T-helper 2 cell treated with Interferon-gamma antibody and Interleukin-4, amounts not matched to agents 100 ng/mL and 5 ng/mL, for 36 hours (primary cell): ENCODE measurements at regions not wholly inside any gene's neighbourhood (a gene's known extent, or its start where the extent isn't known, plus 50 kb on each side); places are given as distances from the start of the nearest gene placed in this dataset.
"Not testable (repeated sequence)": the region's sequence is repeated elsewhere in the genome, so short reads cannot be mapped to it uniquely, and the experiment has no call there.

Experiments used
- intact Hi-C: fragments of 100-400 bp; cut with micrococcal nuclease; formaldehyde crosslinking; loops from one replicate; pipeline ENCODE4 v1.15.1; 2023

- intact Hi-C loops: no loop called here
These were observed 92.7 kb downstream of the C12orf75 start for GRCh38 chr12:105423237-105423636.

- intact Hi-C loops: no loop called here
These were observed 93.4 kb downstream of the C12orf75 start for GRCh38 chr12:105423921-105424320.

GRCh38 chr12:105425254-105426174 is 95.0 kb downstream of the C12orf75 start:
- intact Hi-C loops: no loop called here

GRCh38 chr12:105426766-105427165 is 96.3 kb downstream of the C12orf75 start:
- intact Hi-C loops: no loop called here

- intact Hi-C loops: no loop called here
These were observed 97.4 kb downstream of the C12orf75 start for GRCh38 chr12:105427883-105428282.

- intact Hi-C loops: no loop called here
These were observed 98.4 kb downstream of the C12orf75 start for GRCh38 chr12:105428793-105429395.

GRCh38 chr12:105429511-105429910 is 99.0 kb downstream of the C12orf75 start:
- intact Hi-C loops: no loop called here

GRCh38 chr12:105431537-105432100 is 101.1 kb downstream of the C12orf75 start:
- intact Hi-C loops: no loop called here

- intact Hi-C loops: no loop called here
These were observed 103.3 kb downstream of the C12orf75 start for GRCh38 chr12:105433804-105434203.

GRCh38 chr12:105436636-105437035 is 106.1 kb downstream of the C12orf75 start:
- intact Hi-C loops: no loop called here

GRCh38 chr12:105440037-105440664 is 109.7 kb downstream of the C12orf75 start:
- intact Hi-C loops: no loop called here

- intact Hi-C loops: no loop called here
These were observed 113.5 kb downstream of the C12orf75 start for GRCh38 chr12:105443802-105444652.

- intact Hi-C loops: no loop called here
These were observed 114.2 kb downstream of the C12orf75 start for GRCh38 chr12:105444653-105445102.

GRCh38 chr12:105445249-105445648 is 114.8 kb downstream of the C12orf75 start:
- intact Hi-C loops: no loop called here

- intact Hi-C loops: no loop called here
These were observed 115.2 kb downstream of the C12orf75 start for GRCh38 chr12:105445649-105446048.

- intact Hi-C loops: not testable (repeated sequence)
These were observed 116.0 kb downstream of the C12orf75 start for GRCh38 chr12:105446460-105446859.

- intact Hi-C loops: no loop called here
These were observed 118.9 kb downstream of the C12orf75 start for GRCh38 chr12:105449431-105449830.

GRCh38 chr12:105451211-105451610 is 120.7 kb downstream of the C12orf75 start:
- intact Hi-C loops: no loop called here

GRCh38 chr12:105451798-105452197 is 121.3 kb downstream of the C12orf75 start:
- intact Hi-C loops: no loop called here

GRCh38 chr12:105453316-105453715 is 122.8 kb downstream of the C12orf75 start:
- intact Hi-C loops: no loop called here

GRCh38 chr12:105454688-105455087 is 124.2 kb downstream of the C12orf75 start:
- intact Hi-C loops: no loop called here
